Natural killer cell (primary cell): ENCODE measurements at regions not wholly inside any gene's neighbourhood (a gene's known extent, or its start where the extent isn't known, plus 50 kb on each side); places are given as distances from the start of the nearest gene placed in this dataset.
"Not testable (repeated sequence)": the region's sequence is repeated elsewhere in the genome, so short reads cannot be mapped to it uniquely, and the experiment has no call there.

Experiments
- ATAC-seq, 3 donors: fragments of 150-1000 bp in 2 of 3; fragments of 200-7000 bp in 1 of 3; cut with Tn5 transposase; 1 replicate in 1 of 3; 2 replicates in 2 of 3; pipeline ENCODE4 v1.10.0; 2021; ENCODE audit warnings: mild to moderate bottlenecking in 2 of 3, moderate library complexity in 2 of 3
- DNase-seq, 2 donors: peaks; one replicate each; pipeline versions ENCODE4 v3.0.0 to v3.0.0-alpha.2; 2013 to 2021; ENCODE audit warnings: mixed read lengths in 1 of 2
- H3K27ac ChIP-seq: one replicate; pipeline ENCODE4 v1.5.1; 2013; ENCODE audit warnings: mild to moderate bottlenecking, low read length
- H3K27me3 ChIP-seq: one replicate; pipeline ENCODE4 v1.6.1; 2013; ENCODE audit warnings: low read length; ENCODE audit not compliant: control insufficient read depth, insufficient read depth
- H3K36me3 ChIP-seq: one replicate; pipeline ENCODE4 v1.6.1; 2013; ENCODE audit warnings: low read length; ENCODE audit not compliant: control insufficient read depth, insufficient read depth
- H3K4me1 ChIP-seq: one replicate; pipeline ENCODE4 v1.6.1; 2013; ENCODE audit warnings: low read length; ENCODE audit not compliant: control insufficient read depth, insufficient read depth
- H3K4me3 ChIP-seq: one replicate; pipeline ENCODE4 v1.5.1; 2013; ENCODE audit warnings: low read length
- H3K9me3 ChIP-seq: one replicate; pipeline ENCODE4 v1.6.1; 2013; ENCODE audit warnings: low read length; ENCODE audit not compliant: control insufficient read depth, insufficient read depth
- H3K27ac Mint-ChIP-seq, 2 donors: one replicate each; pipeline ENCODE4 v1.8.0; 2022; ENCODE audit warnings: mild to moderate bottlenecking in 2 of 2, mixed read lengths in 2 of 2, moderate library complexity in 1 of 2
- H3K27me3 Mint-ChIP-seq, 2 donors: one replicate each; pipeline ENCODE4 v1.8.0; 2022; ENCODE audit warnings: low read depth in 2 of 2, mixed read lengths in 2 of 2
- H3K36me3 Mint-ChIP-seq: one replicate; pipeline ENCODE4 v1.8.0; 2022; ENCODE audit warnings: mixed read lengths
- H3K4me1 Mint-ChIP-seq, 2 donors: one replicate each; pipeline ENCODE4 v1.8.0; 2022; ENCODE audit warnings: mixed read lengths in 2 of 2
- H3K4me3 Mint-ChIP-seq: one replicate; pipeline ENCODE4 v1.8.0; 2022; ENCODE audit warnings: mild to moderate bottlenecking, moderate library complexity, mixed read lengths
- H3K9me3 Mint-ChIP-seq, 2 donors: one replicate each; pipeline ENCODE4 v1.8.0; 2022; ENCODE audit warnings: mixed read lengths in 2 of 2
- WGBS: methylation state at CpG from one replicate; pipeline ENCODE4 v1.1.7; 2013; ENCODE audit warnings: missing lambda C conversion rate; ENCODE audit not compliant: insufficient coverage; 5-methylcytosine and 5-hydroxymethylcytosine counted together
- intact Hi-C: fragments of 100-400 bp; cut with micrococcal nuclease; formaldehyde crosslinking; loops from one replicate; pipeline ENCODE4 v1.14.2; 2022
- TF ChIP-seq, protein P1 (sequence below): fragments of 200-600 bp; IDR thresholded peaks from one replicate; pipeline ENCODE4 v1.8.0; 2022; ENCODE audit warnings: antibody characterized with exemption

DNA sequence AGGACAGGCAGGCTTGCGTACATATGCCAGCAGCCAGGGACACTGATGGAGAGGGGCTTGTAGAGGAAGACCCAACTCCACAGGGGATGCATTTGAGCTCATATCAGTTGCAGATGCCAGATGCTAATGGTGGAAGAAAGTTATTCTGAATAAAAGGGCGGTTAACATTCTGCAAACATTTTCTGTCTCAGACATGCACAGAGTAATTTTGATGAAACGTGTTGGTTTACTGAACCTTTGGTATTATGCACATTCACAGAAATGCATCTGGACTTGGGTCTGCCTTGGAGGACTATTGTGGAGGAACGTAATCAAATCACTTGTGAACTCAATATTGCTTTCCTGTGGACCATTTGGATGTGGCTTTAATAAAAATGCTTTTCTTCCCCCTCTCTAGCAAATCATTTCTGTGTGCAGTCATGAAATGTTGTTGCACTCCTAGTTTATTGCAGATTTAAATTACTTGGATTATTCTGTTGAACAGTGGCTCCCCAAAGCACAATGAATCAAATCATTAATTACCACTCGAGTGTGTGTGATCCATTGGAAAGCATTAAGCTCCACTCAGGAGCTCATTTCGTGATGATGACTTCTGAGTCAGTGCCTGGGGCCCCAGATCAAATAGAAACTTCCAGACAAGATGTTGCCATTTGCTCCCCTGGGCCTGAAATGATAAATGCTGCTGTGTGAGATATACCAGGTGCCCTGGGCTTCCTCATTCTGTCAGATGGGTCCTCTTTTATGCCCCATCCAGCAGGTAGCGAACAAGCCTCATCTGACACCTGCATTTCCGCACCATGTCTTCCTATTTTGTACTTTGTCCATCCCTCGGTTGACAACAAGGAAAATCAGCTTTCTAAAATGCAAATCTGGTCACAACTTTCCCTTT lies 697.0 kb upstream of the HS6ST1 start:
- Mint-ChIP-seq H3K9me3 (peaks cover 0 to 3% of the 10 kb centered on the region in 2 donors), H3K27ac (no peak overlapping the region), H3K4me3 (no peak overlapping the region), H3K27me3 (peaks cover 0 to 5% of the 10 kb centered on the region in 2 donors), H3K4me1 (no peaks in the 10 kb centered on the region), H3K36me3 (no peaks in the 10 kb centered on the region)
- no peak for DNase-seq
- no peak overlapping the region for H3K4me3 ChIP-seq
- TF ChIP-seq, protein P1, sequence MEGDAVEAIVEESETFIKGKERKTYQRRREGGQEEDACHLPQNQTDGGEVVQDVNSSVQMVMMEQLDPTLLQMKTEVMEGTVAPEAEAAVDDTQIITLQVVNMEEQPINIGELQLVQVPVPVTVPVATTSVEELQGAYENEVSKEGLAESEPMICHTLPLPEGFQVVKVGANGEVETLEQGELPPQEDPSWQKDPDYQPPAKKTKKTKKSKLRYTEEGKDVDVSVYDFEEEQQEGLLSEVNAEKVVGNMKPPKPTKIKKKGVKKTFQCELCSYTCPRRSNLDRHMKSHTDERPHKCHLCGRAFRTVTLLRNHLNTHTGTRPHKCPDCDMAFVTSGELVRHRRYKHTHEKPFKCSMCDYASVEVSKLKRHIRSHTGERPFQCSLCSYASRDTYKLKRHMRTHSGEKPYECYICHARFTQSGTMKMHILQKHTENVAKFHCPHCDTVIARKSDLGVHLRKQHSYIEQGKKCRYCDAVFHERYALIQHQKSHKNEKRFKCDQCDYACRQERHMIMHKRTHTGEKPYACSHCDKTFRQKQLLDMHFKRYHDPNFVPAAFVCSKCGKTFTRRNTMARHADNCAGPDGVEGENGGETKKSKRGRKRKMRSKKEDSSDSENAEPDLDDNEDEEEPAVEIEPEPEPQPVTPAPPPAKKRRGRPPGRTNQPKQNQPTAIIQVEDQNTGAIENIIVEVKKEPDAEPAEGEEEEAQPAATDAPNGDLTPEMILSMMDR: no peak
- H3K36me3 ChIP-seq: no peaks in the 10 kb centered on the region
- no peaks in the 10 kb centered on the region for H3K9me3 ChIP-seq
- 81% methylated on average over 9 of the region's 9 CpGs for WGBS
- no peak overlapping the region for H3K27ac ChIP-seq
- H3K4me1 ChIP-seq: no peaks in the 10 kb centered on the region
- no peak for ATAC-seq
- no peaks in the 10 kb centered on the region for H3K27me3 ChIP-seq
- intact Hi-C loops: no loop called here

DNA sequence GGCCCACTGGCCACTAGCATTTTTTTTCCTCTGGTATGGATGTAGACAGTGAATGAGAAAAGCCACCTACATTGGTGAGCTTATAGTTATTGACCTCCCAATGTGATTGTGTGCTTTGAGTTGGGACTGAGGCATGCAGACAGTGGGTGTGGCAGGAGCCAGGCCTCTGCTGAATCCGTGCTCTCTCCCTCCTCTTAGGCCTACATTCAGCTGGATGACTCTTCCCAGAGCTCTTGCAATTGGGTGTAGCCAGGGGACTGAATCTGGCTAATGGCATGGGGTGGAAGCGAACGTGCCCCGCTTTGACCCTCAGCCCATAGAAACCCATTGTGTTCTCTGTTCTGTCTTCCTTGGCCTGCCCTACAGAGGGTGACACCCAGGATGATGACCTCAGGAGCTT lies 698.3 kb upstream of the HS6ST1 start:
- Histone ChIP-seq H3K4me3 (no peak overlapping the region), H3K4me1 (no peaks in the 10 kb centered on the region), H3K9me3 (no peaks in the 10 kb centered on the region), H3K27ac (no peak overlapping the region), H3K27me3 (no peaks in the 10 kb centered on the region), H3K36me3 (no peaks in the 10 kb centered on the region)
- peaks cover 0 to 5% of the 10 kb centered on the region in 2 donors for H3K27me3 Mint-ChIP-seq
- no peak overlapping the region for H3K27ac Mint-ChIP-seq
- WGBS: 88% methylated on average over 4 of the region's 4 CpGs
- H3K4me3 Mint-ChIP-seq: no peak overlapping the region
- no peaks in the 10 kb centered on the region for H3K36me3 Mint-ChIP-seq
- ATAC-seq (no peak), DNase-seq (no peak)
- intact Hi-C loops: no loop called here
- TF ChIP-seq, protein P1: no peak
- H3K4me1 Mint-ChIP-seq: no peaks in the 10 kb centered on the region
- H3K9me3 Mint-ChIP-seq: peaks cover 0 to 2% of the 10 kb centered on the region in 2 donors

DNA sequence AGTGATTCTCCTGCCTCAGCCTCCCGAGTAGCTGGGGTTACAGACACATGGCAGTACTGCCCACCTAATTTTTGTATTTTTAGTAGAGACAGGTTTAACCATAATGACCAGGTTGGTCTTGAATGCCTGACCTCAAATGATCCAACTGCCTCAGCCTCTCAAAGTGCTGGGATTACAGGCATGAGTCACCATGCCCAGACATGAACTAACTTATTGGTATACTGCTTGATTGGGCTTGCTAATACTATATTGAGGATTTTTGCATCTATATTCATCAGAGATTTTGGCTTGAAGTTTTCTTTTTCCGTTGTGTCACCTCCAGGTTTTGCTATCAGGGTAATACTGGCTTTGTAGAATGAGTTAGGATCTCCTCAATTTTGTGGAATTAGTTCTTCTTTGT lies 706.1 kb upstream of the HS6ST1 start:
- no peaks in the 10 kb centered on the region for H3K4me1 Mint-ChIP-seq
- DNase-seq (no peak), ATAC-seq (no peak)
- H3K4me3 Mint-ChIP-seq: no peak overlapping the region
- H3K36me3 Mint-ChIP-seq: no peaks in the 10 kb centered on the region
- H3K27ac Mint-ChIP-seq: no peak overlapping the region
- Histone ChIP-seq H3K4me3 (no peak overlapping the region), H3K4me1 (no peaks in the 10 kb centered on the region), H3K27ac (no peak overlapping the region), H3K9me3 (no peaks in the 10 kb centered on the region), H3K27me3 (no peaks in the 10 kb centered on the region), H3K36me3 (no peaks in the 10 kb centered on the region)
- 58% methylated on average over 2 of the region's 2 CpGs for WGBS
- intact Hi-C loops: no loop called here
- H3K9me3 Mint-ChIP-seq: peaks cover 3 to 6% of the 10 kb centered on the region in 2 donors
- no peaks in the 10 kb centered on the region for H3K27me3 Mint-ChIP-seq
- TF ChIP-seq, protein P1: no peak

DNA sequence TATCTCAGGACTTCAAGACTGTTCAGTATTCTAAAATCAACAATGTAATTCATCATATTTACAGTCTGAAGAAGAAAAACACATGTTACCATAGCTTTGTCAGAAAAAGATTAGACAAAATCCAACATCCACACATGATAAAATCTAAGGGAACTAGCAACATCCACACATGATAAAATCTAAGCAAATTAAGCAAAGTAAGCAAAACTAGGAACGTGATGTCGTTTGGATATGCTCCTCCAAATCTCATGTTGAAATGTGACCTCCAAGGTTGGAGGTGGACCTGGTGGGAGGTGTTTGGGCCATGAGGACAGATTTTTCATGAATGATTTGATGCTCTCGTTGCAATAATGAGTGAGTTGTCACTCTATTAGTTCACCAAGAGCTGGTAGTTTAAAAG lies 717.3 kb upstream of the HS6ST1 start:
- no peaks in the 10 kb centered on the region for H3K36me3 Mint-ChIP-seq
- peaks cover 5 to 8% of the 10 kb centered on the region in 2 donors for H3K9me3 Mint-ChIP-seq
- WGBS: 77% methylated on average over 3 of the region's 3 CpGs
- H3K4me1 ChIP-seq: no peaks in the 10 kb centered on the region
- no peaks in the 10 kb centered on the region for H3K36me3 ChIP-seq
- H3K27ac Mint-ChIP-seq: no peak overlapping the region
- ATAC-seq (no peak), DNase-seq (no peak)
- intact Hi-C loops: no loop called here
- no peaks in the 10 kb centered on the region for H3K27me3 ChIP-seq
- no peak overlapping the region for H3K4me3 Mint-ChIP-seq
- no peaks in the 10 kb centered on the region for H3K4me1 Mint-ChIP-seq
- H3K27ac ChIP-seq: no peak overlapping the region
- H3K27me3 Mint-ChIP-seq: no peaks in the 10 kb centered on the region
- no peak overlapping the region for H3K4me3 ChIP-seq
- TF ChIP-seq, protein P1: no peak
- no peaks in the 10 kb centered on the region for H3K9me3 ChIP-seq

DNA sequence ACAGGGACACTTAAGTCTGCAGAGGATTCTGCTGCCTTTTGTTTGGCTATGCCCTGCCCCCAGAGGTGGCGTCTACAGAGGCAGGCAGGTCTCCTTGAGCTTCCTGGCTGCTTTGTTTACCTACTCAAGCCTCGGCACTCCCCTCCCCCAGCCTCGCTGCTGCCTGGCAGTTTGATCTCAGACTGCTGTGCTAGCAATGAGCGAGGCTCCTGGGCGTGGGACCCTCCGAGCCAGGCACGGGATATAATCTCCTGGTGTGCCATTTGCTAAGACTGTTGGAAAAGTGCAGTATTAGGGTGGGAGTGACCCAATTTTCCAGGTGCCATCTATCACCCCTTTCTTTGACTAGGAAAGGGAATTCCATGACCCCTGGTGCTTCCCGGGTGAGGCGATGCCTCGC lies 725.0 kb upstream of the HS6ST1 start:
- H3K27ac Mint-ChIP-seq, H3K9me3 ChIP-seq, H3K27me3 ChIP-seq, intact Hi-C loops, H3K4me1 Mint-ChIP-seq, H3K9me3 Mint-ChIP-seq, H3K4me3 ChIP-seq, H3K27me3 Mint-ChIP-seq, DNase-seq, H3K4me3 Mint-ChIP-seq, H3K27ac ChIP-seq, H3K36me3 ChIP-seq, H3K36me3 Mint-ChIP-seq, H3K4me1 ChIP-seq, ATAC-seq: not testable (repeated sequence)
- 87% methylated on average over 10 of the region's 10 CpGs for WGBS
